ENCODE measurements at regions not wholly inside any gene's neighbourhood (a gene's known extent, or its start where the extent isn't known, plus 50 kb on each side); places are given as distances from the start of the nearest gene placed in this dataset.
A peak's percentile ranks its signal among the peaks of the same experiment; 100 is the strongest.

DNA sequence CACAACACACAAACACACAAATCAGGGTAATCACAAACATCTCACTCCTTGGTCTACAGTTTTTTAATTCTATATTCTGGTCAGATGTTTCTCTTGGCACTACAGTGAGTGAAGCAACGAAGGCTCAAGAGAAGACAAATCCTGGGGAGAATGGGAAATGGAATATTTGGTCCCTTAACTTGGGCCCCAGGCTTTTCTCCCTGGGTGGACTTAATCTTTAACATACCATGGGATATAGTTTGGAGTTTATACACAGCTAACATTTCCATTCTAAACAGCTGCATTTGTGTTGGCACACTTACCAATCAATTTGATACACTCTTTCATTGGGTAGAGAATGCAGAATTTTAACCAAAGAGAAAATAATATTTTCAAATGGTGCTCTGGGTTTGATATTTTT lies 1132.6 kb upstream of the SLC10A2 start:
- DNase-seq: no peak

DNA sequence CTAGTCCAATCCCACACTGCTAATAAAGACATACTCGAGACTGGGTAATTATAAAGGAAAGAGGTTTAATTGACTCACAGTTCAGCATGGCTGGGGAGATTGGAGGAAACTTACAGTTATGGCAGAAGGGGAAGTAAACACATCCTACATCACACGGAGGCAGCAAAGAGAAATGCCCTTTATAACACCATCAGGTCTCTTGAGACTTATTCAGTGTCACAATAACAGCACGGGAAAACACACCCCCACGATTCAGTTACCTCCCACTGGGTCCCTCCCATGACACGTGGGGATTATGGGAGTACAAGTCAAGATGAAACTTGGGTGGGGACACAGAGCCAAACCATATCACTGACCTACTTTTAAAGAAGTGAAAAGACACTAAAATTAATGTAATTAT lies 1130.4 kb upstream of the SLC10A2 start:
- no peak for DNase-seq

DNA sequence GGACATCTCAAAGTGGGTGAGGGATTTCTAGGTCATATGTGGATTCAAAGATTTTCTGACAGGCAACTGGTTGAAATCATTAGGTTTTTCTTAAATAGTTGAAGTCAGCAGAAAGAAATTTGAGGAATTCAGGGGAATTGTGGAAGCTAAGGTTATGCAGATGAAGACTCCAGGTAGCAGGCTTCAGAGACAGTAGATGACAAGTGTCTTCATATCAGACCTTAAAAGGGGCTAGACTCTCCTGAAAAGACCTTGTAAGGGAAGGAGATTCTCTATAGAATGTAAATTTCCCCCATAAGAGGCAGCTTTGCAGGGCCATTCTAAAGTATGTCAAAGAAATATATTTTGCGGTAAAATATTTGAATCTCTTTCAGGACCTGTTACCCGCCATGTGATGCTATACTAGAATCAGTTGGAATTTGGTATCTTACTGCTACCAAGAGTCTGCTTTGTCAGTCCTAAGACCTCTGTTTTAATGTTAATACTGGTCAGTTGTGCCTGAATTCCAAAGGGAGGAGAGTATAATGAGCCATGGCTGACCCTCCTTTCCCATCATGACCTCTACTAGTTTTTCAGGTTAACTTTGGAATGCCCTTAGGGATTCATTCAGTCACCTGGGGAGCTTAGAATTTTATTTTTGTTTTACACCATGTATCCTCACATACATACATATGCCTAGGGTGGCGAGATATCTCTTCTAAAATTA lies 1115.5 kb upstream of the SLC10A2 start:
- no peak for DNase-seq

DNA sequence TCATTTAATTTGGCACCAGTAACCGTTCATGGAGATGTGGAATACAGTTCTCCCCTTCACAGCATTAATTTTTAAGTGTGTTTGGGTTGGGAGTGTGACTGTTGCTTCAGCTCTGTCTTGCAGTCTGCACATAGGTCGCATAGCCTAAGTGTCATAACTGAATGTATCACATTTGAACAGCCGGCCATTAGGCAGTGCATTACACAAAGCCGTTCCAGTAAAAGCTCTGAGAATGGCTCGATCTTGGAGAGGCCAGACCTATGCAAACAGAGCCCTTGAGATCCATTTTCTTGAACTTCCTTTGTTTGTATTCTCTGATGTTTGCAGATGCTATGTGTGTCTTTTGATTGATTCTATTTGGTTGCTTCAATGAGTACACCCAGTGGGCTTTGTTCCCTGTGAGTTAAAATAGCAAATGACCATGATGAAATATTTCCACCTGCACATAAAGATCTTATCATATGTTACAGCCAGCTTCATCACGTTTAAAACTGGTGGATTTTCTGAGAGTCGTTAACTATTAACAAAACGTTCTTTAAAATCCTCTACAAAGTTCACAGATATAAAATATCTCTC lies 1104.9 kb upstream of the SLC10A2 start:
- DNase-seq: no peak

DNA sequence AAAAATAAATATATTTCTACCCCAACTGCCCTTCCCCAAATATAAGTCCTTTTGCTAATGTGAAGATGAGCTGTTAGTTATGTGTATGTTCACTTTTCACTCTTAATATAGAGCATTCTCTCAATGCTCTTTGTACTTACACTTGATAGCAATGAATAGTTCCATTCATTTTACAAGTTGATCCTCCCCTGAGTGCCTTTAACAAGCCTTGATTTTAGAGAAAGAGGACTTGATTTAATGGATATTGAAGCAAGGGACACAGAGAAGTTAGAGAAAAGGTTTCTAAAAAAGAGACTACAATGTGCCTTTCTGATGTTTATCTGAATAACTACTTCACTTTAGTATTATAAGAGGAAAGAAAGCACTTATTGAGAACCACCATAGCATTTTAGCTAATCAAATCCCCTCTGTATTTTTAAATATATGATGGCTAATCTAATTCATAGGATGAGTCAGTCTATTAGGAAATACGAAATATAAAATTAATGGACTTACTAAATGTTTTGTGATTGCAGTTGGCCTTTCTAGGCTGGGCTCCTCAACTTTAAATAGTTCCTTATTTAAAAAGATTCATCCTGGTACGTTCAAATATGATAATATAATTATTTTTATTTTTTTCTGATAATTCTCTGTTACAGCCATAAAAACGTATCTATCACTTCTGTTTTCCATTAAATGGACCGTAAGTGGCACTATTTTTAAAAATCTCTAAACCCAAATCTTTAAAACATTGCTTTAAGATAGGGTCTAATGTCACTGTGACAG lies 1097.8 kb upstream of the SLC10A2 start:
- no peak for DNase-seq

DNA sequence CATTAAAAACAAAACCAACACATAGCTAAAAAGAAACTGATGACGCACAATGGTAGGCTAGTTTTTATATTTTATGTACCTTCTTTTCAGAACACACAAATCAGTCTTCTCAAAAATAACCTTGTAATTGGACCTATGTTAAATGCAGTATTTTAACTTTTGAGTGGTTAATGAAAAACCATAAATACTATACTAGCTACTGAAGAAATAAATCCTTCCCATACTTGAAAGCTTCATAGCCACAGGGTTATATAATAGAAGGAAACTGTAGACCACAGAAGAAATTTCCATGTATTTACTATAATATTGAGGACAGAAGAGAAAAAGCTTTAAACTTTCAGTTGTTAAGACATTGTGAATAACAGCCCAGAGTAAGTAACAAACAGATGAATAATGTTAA lies 1094.3 kb upstream of the SLC10A2 start:
- DNase-seq: no peak

DNA sequence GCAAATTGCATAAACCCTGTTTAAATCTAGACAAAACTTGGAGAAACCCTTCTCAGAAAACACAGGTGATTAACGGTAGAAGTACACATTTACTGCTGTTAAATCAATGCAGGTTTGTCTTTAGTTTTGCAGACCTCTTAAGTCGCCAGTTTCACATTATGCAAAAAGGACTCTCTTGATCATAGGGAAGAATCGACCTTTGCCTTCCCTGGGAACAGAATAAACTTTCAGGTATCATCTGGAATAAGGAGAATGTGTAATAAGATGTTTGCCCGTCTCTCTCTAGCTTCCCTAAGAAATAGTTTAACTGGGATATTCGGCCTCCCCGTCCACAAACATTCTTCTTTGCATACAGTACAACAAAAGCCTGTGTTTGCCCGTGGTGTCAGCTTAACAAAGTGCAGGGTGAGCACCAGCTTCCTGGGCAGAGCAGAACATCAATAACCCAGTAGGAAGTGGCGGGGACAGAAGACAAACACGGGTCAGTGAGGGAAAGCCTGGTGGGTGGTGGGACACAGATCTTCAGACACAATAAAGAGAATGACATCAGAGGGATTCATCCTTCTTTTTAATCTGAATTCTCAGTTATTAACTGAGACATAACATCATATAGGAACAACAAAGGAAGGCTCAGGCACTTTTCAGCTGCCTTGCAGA lies 1077.7 kb upstream of the SLC10A2 start:
- DNase-seq: no peak

DNA sequence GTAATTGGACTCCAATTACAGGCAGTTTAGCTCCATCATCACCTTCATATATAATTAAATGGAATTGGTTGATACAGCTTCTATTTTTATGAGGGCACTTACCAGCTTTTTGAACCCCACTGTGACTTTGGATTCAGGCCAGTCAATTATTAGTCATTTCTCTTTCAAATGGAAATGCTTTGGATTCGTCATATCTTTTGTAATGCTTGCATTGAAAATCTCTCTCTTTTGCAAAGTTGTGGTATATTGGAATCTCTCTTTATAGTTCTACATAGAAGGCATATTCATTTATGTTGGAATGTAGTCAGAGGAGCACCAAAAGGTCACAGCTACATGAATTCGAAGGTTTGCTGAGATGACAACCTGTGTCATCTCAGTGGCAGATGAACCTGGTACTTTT lies 1074.3 kb upstream of the SLC10A2 start:
- DNase-seq: peak in 1 of 2 experiments; percentile 4

DNA sequence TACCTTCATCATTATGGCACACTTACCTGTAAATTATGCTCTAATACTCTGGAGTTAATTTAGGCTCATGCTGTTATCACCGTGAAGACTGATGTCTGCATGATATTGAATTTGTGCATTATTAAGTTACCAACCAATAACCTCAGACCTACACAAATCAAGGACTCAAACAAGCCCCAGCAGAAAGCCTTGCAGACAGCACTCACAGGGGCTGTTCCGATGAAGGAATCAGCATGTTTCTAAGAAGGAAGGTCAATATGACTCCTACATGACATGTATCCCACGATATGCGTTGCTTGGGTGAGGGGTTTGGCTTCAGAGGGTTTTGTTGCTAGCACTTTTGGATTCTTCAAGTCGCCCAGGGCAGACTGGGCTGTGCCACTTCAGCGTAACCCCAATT lies 1071.2 kb upstream of the SLC10A2 start:
- no peak for DNase-seq

DNA sequence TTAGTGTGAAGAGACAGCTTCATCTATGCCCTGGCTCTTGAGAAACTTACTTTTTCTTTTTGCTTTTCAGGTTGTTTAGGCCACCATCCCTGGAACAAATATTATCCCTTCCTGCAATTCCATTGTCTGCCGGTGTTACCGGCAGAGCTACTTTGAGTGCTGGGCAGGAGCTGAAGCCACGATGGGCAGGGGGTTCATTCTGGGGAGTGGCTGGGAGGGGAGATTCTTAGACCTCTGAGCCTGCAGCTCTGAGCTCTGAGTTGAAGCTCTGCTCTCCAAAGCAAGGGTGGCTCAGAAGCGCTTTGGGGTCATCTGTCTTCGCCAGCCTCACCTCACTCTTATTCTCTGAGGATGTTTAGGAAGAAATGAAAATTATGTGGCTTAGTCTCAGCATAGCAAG lies 1066.6 kb upstream of the SLC10A2 start:
- no peak for DNase-seq

DNA sequence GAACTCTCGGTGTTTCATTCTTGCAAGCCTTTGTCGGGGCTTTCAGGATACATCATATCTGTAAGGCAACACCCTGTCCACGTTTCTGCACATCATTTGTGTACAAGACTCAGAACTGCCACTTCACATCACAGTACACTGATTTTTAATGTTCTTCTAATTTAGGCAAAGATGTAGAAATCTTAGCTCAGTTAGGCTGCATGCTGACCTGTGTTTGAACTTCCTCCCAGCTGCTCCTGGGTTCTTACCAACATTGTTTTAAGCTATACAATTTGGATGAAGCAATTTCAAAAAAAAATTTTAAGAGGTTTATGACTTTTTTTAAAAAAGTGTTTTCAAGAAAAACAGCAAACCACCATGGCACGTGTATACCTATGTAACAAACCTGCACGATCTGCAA lies 1047.9 kb upstream of the SLC10A2 start:
- DNase-seq: no peak

DNA sequence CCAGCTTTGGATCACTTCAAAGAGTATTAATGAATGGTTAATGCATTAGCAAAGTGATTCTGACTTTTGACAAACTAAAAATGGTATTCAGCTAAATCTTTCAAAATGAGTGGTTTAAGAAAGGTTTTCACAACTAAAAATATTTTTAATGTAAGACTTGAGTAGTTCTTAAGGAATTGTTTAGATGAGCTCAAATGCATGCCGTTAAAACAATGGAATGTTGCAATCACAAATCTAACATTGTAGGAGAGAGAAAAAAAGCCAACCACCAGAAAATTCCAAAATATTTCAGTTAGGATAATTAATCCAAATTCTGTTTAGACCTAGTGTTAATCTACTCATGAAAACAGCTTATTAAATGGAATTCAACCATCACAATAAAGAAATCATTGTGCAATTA lies 1044.8 kb upstream of the SLC10A2 start:
- DNase-seq: no peak

DNA sequence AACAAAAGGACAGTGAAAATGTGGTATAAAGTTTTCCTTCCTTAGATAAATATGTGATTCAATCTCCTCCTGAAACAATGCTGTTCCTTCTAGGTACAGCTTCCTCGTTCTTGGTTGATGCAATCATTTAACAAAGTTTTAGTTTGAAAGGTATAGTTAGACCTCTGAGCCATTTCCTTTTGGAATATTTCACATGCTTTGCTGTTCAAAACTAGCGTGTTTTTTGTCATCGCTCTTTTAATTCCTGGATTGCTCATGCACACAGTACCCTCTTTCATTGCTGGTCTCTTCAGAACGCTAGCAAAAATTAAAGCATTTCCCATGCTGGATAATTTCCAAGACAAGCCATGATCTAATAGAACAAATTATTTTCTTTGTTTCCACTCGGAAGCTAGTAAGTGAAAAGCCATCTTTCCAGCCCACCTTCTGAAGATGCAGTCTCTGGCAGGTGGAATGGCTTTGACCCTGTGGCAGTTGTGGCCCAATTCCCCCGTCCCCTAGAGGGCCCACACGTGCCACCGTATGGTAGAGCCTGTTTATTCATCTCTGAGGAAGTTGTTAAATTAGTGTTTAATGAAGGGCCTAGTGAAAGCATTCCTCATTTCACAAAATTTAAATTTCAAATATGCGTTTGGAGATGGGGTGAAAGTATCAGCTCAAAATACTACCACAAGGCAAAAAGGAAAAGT lies 1040.6 kb upstream of the SLC10A2 start:
- DNase-seq: no peak

DNA sequence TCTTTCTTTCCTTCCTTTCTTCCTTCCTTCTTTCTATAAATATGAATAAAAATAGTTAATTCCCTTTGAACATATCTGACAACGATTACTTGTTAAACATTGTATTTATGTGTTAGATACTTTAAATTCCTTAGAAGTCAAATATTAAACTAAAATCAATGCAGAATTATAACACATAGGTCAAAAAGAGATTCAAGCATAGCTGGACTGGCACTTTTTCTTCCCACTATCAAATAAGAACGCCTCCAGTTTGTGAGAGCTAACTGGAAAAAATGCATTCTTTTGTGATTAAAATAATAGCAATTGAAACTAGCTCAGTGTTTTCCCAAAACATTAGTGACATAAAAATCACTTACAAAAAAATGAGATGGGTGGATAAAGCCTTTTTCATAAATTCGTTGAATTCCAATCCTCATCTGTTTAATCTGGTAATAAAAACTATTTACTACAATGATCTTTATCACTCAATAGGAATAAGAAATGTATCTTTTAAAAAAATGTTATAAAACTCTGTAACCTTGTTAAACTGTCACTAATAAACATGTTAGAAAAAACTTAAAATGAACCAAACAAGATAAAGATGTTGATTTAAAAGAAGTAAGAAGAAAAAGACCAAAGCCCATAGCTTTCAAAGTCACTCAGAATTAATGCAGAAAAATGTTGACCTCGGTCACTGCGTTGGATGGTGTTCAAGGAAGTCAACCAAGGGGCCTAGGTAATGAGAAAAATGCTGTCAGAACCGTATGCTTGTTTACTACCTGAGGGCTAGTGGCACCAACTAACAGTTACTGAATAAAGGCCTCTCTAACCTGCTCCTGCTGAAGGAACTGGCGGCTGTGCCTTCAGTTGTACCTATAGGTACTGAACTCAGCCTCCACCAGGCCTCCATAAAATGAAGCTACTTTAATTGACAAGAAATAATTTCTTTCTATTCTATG lies 1039.5 kb upstream of the SLC10A2 start:
- no peak for DNase-seq

DNA sequence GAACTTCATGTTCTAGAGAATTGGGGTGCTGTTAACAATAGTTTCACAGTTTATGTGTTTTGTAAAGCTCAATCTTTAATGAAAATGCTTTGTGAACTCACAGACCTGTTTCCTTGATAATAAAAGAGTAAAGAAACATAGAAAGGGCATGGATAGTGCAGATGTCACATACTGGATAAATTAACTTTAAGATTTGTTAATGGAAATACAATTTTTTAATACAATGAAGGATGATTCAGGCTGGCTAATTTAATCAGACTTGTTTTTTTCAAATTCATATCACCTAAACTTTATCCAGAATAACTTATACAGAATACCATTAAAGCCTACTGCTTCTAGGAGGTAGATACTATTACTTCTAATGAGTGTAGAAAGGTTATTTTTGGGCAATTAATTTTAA lies 1033.5 kb upstream of the SLC10A2 start:
- no peak for DNase-seq

DNA sequence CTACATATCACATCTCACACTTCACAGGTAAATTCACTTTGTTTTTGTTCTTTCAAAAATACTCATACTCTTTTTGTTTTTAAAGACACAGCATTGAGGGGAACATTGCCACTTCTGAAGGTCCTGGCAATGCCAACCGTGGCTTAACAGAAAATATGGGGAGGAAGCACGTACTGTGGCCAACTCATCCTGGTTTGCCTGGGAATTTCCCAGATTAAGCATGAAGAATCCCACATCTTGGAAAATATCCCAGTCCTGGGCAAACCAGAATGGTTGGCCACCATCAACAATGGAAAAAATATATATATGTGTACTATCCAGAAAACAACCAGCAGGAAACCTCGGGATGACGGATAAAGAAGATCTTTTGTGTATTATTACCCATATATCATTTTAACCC lies 1032.2 kb upstream of the SLC10A2 start:
- DNase-seq: no peak

DNA sequence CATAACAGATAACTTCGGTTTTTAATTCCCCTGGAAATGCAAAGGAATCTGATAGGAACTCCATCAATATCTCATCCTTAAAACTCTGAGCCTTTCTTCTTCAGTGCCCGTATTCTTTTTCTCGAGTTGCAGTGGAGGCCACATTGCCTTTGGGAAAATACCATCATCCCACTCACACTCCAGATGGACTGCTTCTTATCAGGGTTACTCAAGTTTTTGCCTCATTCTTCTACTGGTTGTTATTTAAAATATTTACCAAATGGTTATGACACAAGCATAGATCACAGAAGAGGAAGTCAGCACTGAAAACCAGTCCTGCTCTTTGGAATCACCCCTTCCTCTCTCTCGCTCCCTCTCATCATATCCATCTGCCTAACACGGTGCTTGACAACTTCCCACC lies 1020.5 kb upstream of the SLC10A2 start:
- no peak for DNase-seq

DNA sequence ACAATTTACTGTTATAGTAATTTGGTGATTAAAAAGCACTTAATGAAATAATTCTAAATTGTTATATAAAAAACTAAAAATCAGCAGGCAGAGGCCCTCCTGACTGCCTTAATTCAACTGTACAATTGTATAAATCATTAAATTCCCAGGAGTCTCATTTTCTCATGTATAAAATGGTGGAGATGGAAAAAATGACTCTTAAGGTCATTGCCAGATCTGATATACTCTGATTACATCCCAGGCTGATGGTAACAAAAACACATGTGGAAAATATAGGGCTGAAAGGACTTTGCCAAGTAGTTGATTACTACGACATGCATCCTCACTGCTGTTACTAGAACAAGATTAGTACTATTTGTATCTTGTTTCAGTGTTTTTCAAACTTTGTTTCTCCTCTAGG lies 1020.0 kb upstream of the SLC10A2 start:
- DNase-seq: no peak

DNA sequence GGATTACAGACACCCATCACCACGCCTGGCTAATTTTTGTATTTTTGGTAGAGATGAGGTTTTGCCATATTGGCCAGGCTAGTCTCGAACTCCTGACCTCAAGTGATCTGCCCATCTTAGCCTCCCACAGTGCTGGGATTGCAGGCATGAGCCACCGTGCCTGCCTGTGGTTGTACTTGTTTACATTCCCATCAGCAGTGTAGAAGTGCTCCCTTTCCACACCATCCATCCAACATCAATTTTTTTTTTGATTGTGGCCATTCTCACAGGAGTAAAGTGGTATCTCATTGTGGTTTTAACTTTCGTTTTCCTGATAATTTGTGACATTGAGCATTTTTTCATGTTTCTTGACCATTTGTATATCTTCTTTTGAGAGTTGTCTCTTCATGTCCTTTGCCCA lies 1019.4 kb upstream of the SLC10A2 start:
- DNase-seq: no peak

DNA sequence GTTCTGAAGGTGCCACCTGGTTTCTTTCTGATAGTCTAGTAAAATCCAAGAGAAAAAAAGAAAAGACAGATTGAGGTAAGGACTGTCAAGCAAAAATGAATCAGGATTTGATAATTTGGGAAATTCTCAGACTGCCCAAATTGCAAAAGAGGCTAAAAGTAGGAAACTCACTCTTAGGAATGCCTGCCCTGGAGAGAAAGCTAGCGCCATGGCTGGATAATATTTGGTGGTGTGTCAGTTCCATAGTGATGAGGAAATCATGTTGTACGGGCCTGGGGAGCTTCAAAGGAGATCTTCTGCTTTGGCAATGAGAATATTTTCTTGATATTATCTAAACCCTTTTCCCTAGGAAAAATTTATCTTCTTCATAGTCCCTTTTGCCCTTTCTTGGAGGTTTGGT lies 1008.1 kb upstream of the SLC10A2 start:
- no peak for DNase-seq

DNA sequence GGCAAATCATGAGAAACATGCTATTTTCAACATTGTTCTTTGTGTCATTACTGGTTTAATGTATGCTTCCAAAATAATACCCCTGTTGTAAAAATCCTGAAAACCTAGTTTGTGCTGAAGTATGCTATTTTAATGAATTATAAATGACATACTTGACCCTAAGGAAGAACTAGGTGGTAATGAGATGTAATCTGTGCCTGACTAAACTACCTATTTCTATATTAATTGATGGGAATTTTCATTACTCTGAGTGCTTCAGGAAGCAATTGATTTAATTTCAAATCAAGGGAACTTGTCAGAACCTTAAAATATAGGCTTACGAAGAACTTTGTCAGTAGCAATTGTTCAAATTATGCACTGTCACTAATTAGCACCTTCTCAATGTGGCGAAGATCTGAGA lies 1005.6 kb upstream of the SLC10A2 start:
- no peak for DNase-seq

DNA sequence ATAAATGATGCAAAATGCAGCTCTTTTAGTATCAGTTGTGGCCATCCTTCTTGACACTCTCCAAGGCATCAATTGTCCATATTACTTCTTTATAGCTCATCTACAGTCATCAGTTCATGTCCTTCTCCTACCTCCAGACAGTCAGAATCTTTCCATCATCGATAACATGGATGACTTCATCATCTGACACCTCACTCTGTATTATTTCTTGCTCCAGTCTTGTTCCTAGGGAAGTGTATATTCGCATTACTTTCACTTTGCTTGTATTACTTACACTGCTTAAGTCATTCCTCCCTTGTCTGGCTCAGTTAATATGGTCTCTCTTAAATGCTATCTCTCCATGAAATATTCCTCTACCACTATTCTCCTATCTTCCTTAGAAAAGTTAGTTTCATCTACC lies 999.1 kb upstream of the SLC10A2 start:
- no peak for DNase-seq
